PC-3 (cell line): ENCODE measurements at regions not wholly inside any gene's neighbourhood (a gene's known extent, or its start where the extent isn't known, plus 50 kb on each side); places are given as distances from the start of the nearest gene placed in this dataset.

Source experiments
- ATAC-seq: fragments of 200-7000 bp; cut with Tn5 transposase; 2 replicates; pipeline ENCODE4 v1.9.1; 2020; ENCODE audit warnings: mild to moderate bottlenecking, moderate library complexity
- BruUV-seq: library from RNA; stranded (reverse); fragments of 400-500 nt; replicated peaks from 2 replicates; lab custom pipeline; 2021; lab: Mats Ljungman, UMichigan
- CTCF ChIA-PET: fragments of 300-600 bp; sonication (Branson Sonifier 250); formaldehyde crosslinking; loops from one replicate; lab custom pipeline; 2022; ENCODE audit warnings: antibody characterized with exemption; lab: Charles Lee
- POLR2A ChIA-PET: fragments of 300-600 bp; sonication (Branson Sonifier 250); formaldehyde crosslinking; loops from one replicate; lab custom pipeline; 2022; ENCODE audit warnings: antibody characterized with exemption; ENCODE audit not compliant: unreplicated experiment; lab: Charles Lee
- DNase-seq: peaks from one replicate; pipeline ENCODE4 v3.0.0-alpha.2; 2015
- H2AFZ ChIP-seq: fragments of 300-600 bp; sonication (generic); 2 replicates; pipeline ENCODE4 v1.6.0; 2016; ENCODE audit warnings: antibody characterized with exemption, low read length
- H3F3A ChIP-seq: fragments of 300-600 bp; sonication (generic); one replicate; pipeline ENCODE4 v1.6.0; 2017; ENCODE audit warnings: antibody characterized with exemption, low read length, control low read depth, mild to moderate bottlenecking; ENCODE audit not compliant: unreplicated experiment
- H3K27ac ChIP-seq: fragments of 300-600 bp; sonication (generic); 2 replicates; pipeline ENCODE4 v1.5.1; 2016; ENCODE audit warnings: mild to moderate bottlenecking, low read length
- H3K27me3 ChIP-seq: fragments of 300-600 bp; sonication (generic); 2 replicates; pipeline ENCODE4 v1.6.1; 2016; ENCODE audit warnings: low read length, mixed read lengths
- H3K36me3 ChIP-seq: fragments of 300-600 bp; sonication (generic); 2 replicates; pipeline ENCODE4 v1.6.1; 2016; ENCODE audit warnings: low read depth, mixed run types, low read length, mixed read lengths
- H3K4me1 ChIP-seq: fragments of 300-600 bp; sonication (generic); 2 replicates; pipeline ENCODE4 v1.5.1; 2016; ENCODE audit warnings: low read length; ENCODE audit not compliant: insufficient read depth
- H3K4me2 ChIP-seq: fragments of 300-600 bp; sonication (generic); 2 replicates; pipeline ENCODE4 v1.6.0; 2016; ENCODE audit warnings: low read length
- H3K4me3 ChIP-seq: fragments of 300-600 bp; sonication (generic); 2 replicates; pipeline ENCODE4 v1.5.1; 2016; ENCODE audit warnings: mild to moderate bottlenecking, low read length, mixed read lengths
- H3K79me2 ChIP-seq: fragments of 300-600 bp; sonication (generic); 2 replicates; pipeline ENCODE4 v1.6.1; 2017; ENCODE audit warnings: low read length, mixed read lengths
- H3K9ac ChIP-seq: fragments of 300-600 bp; sonication (generic); 2 replicates; pipeline ENCODE4 v1.6.0; 2016; ENCODE audit warnings: mild to moderate bottlenecking, low read length
- H3K9me2 ChIP-seq: fragments of 300-600 bp; sonication (generic); replicated peaks from 2 replicates; pipeline ENCODE4 v1.6.1; 2016; ENCODE audit warnings: mixed run types, low read length, mixed read lengths
- H3K9me3 ChIP-seq: fragments of 300-600 bp; sonication (generic); 2 replicates; pipeline ENCODE4 v1.6.1; 2016; ENCODE audit warnings: low read length, mixed read lengths
- H4K20me1 ChIP-seq: fragments of 300-600 bp; sonication (generic); 2 replicates; pipeline ENCODE4 v1.6.1; 2016; ENCODE audit warnings: low read length, mixed read lengths
- EZH2 ChIP-seq: fragments of 300-600 bp; sonication (generic); IDR thresholded peaks from one replicate; pipeline ENCODE4 v1.6.1; 2017; ENCODE audit warnings: antibody characterized with exemption, mild to moderate bottlenecking, low read length; ENCODE audit not compliant: unreplicated experiment
- EZH2phosphoT487 ChIP-seq: fragments of 300-600 bp; sonication (generic); IDR thresholded peaks from 2 replicates; pipeline ENCODE4 v1.6.1; 2018; ENCODE audit warnings: mild to moderate bottlenecking, antibody characterized with exemption, low read length, borderline replicate concordance
- intact Hi-C: fragments of 100-400 bp; cut with micrococcal nuclease; formaldehyde crosslinking; loops from 2 replicates; pipeline ENCODE4 v1.9.0; 2023
- TF ChIP-seq, protein P1 (sequence below): fragments of 300-600 bp; sonication (generic); conservative IDR thresholded peaks from 2 replicates; pipeline ENCODE4 v1.5.1; 2017; ENCODE audit warnings: antibody characterized with exemption, low read depth, mild to moderate bottlenecking, low read length

DNA sequence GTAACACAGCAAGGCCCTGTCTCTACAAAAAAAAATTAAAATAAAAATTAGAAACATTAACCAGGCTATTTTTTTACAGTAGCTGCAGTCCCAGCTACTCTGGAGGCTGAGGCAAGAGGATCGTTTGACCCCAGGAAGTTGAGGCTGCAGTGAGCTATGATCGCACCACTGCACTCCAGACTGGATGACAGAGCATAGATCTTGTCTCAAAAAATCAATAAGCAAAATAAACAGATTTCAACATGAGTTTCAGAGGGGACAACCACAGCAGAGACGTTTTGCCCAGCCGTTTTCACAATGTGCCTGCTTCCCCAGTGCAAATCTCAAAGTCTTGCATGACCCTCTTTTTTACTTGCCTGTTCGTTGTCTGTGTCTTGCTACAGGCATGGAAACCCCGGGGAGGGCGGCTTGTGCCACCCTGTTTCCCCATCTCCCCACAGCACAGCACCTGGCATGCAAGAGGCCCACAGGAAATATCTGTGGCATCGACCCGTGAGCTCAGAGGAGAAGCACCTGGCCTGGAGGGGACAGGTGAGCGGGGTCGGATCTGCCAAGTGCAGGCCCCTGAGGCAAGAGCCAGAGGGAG lies 222.0 kb upstream of the ZNF507 start:
- no peak overlapping the region for H3K27ac ChIP-seq
- H3K4me2 ChIP-seq, result no peak overlapping the region
- H3K9me3 ChIP-seq, result no peaks in the 10 kb centered on the region
- POLR2A ChIA-PET, result no interaction called here
- no peaks in the 10 kb centered on the region for H3K36me3 ChIP-seq
- no peaks in the 10 kb centered on the region for H3K79me2 ChIP-seq
- TF ChIP-seq EZH2phosphoT487 (no peak), EZH2 (no peak)
- TF ChIP-seq, protein P1, sequence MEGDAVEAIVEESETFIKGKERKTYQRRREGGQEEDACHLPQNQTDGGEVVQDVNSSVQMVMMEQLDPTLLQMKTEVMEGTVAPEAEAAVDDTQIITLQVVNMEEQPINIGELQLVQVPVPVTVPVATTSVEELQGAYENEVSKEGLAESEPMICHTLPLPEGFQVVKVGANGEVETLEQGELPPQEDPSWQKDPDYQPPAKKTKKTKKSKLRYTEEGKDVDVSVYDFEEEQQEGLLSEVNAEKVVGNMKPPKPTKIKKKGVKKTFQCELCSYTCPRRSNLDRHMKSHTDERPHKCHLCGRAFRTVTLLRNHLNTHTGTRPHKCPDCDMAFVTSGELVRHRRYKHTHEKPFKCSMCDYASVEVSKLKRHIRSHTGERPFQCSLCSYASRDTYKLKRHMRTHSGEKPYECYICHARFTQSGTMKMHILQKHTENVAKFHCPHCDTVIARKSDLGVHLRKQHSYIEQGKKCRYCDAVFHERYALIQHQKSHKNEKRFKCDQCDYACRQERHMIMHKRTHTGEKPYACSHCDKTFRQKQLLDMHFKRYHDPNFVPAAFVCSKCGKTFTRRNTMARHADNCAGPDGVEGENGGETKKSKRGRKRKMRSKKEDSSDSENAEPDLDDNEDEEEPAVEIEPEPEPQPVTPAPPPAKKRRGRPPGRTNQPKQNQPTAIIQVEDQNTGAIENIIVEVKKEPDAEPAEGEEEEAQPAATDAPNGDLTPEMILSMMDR, result no peak
- no peak overlapping the region for H3K9ac ChIP-seq
- no peaks in the 10 kb centered on the region for H3K4me1 ChIP-seq
- no peak for ATAC-seq
- H2AFZ ChIP-seq, result no peak overlapping the region
- no peaks in the 10 kb centered on the region for H3K9me2 ChIP-seq
- DNase-seq, result no peak
- intact Hi-C loops, result no loop called here
- H3K27me3 ChIP-seq, result no peaks in the 10 kb centered on the region
- CTCF ChIA-PET, result no interaction called here
- no peaks in the 10 kb centered on the region for H3F3A ChIP-seq
- H3K4me3 ChIP-seq, result no peak overlapping the region
- H4K20me1 ChIP-seq, result no peaks in the 10 kb centered on the region
- BruUV-seq, result no TSS peak

DNA sequence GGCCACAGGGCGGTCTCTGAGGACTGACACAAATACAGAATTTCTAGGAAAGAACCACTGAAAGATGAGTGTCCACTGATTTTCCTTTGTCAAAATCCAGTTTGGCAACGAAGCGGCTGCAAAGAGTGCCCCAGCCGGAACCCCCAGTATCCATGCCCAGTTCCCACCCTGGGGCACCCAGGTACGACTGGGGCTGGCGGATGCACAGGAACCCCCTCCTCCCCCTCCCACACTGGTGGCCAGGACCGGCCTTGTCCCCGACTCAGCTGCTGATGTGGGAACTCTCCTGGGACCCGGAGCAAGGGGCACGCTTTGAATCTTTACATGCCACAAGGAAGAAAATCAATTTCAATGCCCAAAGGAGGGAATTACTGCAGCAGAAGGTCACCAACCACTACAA lies 220.8 kb upstream of the ZNF507 start:
- H2AFZ ChIP-seq, result no peak overlapping the region
- H3F3A ChIP-seq, result no peaks in the 10 kb centered on the region
- CTCF ChIA-PET, result no interaction called here
- DNase-seq (no peak), ATAC-seq (no peak)
- H4K20me1 ChIP-seq, result no peaks in the 10 kb centered on the region
- H3K9ac ChIP-seq, result no peak overlapping the region
- H3K9me2 ChIP-seq, result no peaks in the 10 kb centered on the region
- POLR2A ChIA-PET, result no interaction called here
- no peak overlapping the region for H3K27ac ChIP-seq
- H3K9me3 ChIP-seq, result no peaks in the 10 kb centered on the region
- no TSS peak for BruUV-seq
- H3K36me3 ChIP-seq, result no peaks in the 10 kb centered on the region
- no peaks in the 10 kb centered on the region for H3K27me3 ChIP-seq
- H3K4me3 ChIP-seq, result no peak overlapping the region
- intact Hi-C loops, result no loop called here
- H3K4me1 ChIP-seq, result no peaks in the 10 kb centered on the region
- TF ChIP-seq EZH2, result no peak
- TF ChIP-seq, protein P1, result no peak
- no peak for TF ChIP-seq EZH2phosphoT487
- no peak overlapping the region for H3K4me2 ChIP-seq
- H3K79me2 ChIP-seq, result no peaks in the 10 kb centered on the region

DNA sequence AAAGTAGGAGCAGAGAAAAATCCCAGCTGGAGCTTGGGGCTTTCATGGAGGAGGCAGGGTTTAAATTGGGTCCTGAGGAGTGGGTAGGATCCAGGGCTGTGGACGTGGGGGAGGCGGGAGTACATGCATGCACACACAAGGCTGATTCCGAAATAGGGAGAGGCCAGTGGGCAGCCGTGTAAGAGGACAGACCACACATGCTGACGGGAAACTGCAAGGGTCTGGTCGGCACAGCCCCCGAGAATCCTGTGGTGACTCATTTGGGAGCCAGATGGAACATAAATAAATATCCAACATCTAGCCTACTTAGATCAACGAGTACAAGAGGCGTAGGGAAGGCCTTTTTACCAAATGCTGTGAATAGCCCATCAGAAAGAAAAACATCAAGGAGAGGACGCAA lies 216.3 kb upstream of the ZNF507 start:
- DNase-seq (no peak), ATAC-seq (no peak)
- no peaks in the 10 kb centered on the region for H3K9me3 ChIP-seq
- H3K4me3 ChIP-seq, result no peak overlapping the region
- H3F3A ChIP-seq, result no peaks in the 10 kb centered on the region
- no peaks in the 10 kb centered on the region for H3K36me3 ChIP-seq
- ChIA-PET POLR2A (no interaction called here), CTCF (no interaction called here)
- H4K20me1 ChIP-seq, result no peaks in the 10 kb centered on the region
- no peaks in the 10 kb centered on the region for H3K79me2 ChIP-seq
- no peaks in the 10 kb centered on the region for H3K4me1 ChIP-seq
- intact Hi-C loops, result no loop called here
- H3K27me3 ChIP-seq, result no peaks in the 10 kb centered on the region
- no peaks in the 10 kb centered on the region for H3K9me2 ChIP-seq
- no peak overlapping the region for H3K9ac ChIP-seq
- H3K4me2 ChIP-seq, result no peak overlapping the region
- H2AFZ ChIP-seq, result no peak overlapping the region
- H3K27ac ChIP-seq, result no peak overlapping the region
- TF ChIP-seq EZH2phosphoT487 (no peak), EZH2 (no peak)
- TF ChIP-seq, protein P1, result no peak
- no TSS peak for BruUV-seq
